A549 (cell line): ENCODE measurements at regions not wholly inside any gene's neighbourhood (a gene's known extent, or its start where the extent isn't known, plus 50 kb on each side); places are given as distances from the start of the nearest gene placed in this dataset.
A peak's percentile ranks its signal among the peaks of the same experiment; 100 is the strongest.

Experiments
- ATAC-seq, 2 experiments: fragments of 200-7000 bp in 1 of 2; fragments of >200 bp in 1 of 2; cut with Nextera tagmentation in 1 of 2; cut with Tn5 transposase in 1 of 2; 3 replicates each; pipeline versions ENCODE4 v1.8.0 to v1.9.1; 2018 to 2020; ENCODE audit warnings: mild to moderate bottlenecking in 1 of 2, moderate library complexity in 1 of 2
- CTCF ChIA-PET: fragments of 300-600 bp; sonication (Branson Sonifier 250); formaldehyde crosslinking; extraction: SDS; loops from one replicate; lab custom pipeline; 2021; ENCODE audit warnings: antibody characterized with exemption, inconsistent platforms; lab: Yijun Ruan, JAX
- POLR2A ChIA-PET: fragments of 350-600 bp; formaldehyde crosslinking; extraction: SDS; loops from one replicate; lab custom pipeline; 2021; ENCODE audit warnings: antibody characterized with exemption, inconsistent platforms; lab: Yijun Ruan, JAX
- DNase-seq, 2 experiments: peaks; one replicate each; pipeline versions ENCODE4 v3.0.0 to v3.0.0-alpha.2; 2011 to 2016; ENCODE audit warnings: low read depth in 1 of 2, low spot score in 1 of 2
- FAIRE-seq: peaks from 2 replicates; lab custom pipeline; 2011; peaks lifted over from hg19 to GRCh38; lab: Jason Lieb, UNC
- H3K27ac ChIP-seq, 2 experiments: fragments of >200 bp; sonication (Bioruptor Twin); formaldehyde crosslinking; 3 replicates each; pipeline ENCODE4 v1.5.1; 2016 to 2017
- H3K4me1 ChIP-seq: fragments of >200 bp; sonication (Bioruptor Twin); formaldehyde crosslinking; 3 replicates; pipeline ENCODE4 v1.6.1; 2016
- H3K4me2 ChIP-seq: fragments of >200 bp; sonication (Bioruptor Twin); formaldehyde crosslinking; 3 replicates; pipeline ENCODE4 v1.6.1; 2016
- H3K4me3 ChIP-seq: fragments of >200 bp; sonication (Bioruptor Twin); formaldehyde crosslinking; 3 replicates; pipeline ENCODE4 v1.5.1; 2016
- H3K9me3 ChIP-seq: fragments of >200 bp; sonication (Bioruptor Twin); formaldehyde crosslinking; 3 replicates; pipeline ENCODE4 v1.6.1; 2016
- CBX2 ChIP-seq: fragments of 200-600 bp; sonication (generic); IDR thresholded peaks from 2 replicates; pipeline ENCODE4 v1.6.1; 2016; ENCODE audit warnings: low read depth, mild to moderate bottlenecking, borderline replicate concordance
- CBX8 ChIP-seq: fragments of 200-600 bp; sonication (generic); IDR thresholded peaks from 2 replicates; pipeline ENCODE4 v1.6.1; 2016
- CEBPB ChIP-seq, 2 experiments: fragments of >200 bp in 1 of 2; sonication (Bioruptor Twin) in 1 of 2; formaldehyde crosslinking in 1 of 2; IDR thresholded peaks; 2 replicates each; pipeline ENCODE4 v1.6.1; 2012 to 2016
- CHD4 ChIP-seq: fragments of 200-600 bp; sonication (generic); IDR thresholded peaks from 2 replicates; pipeline ENCODE4 v1.6.1; 2016; ENCODE audit warnings: antibody characterized with exemption, mild to moderate bottlenecking, borderline replicate concordance
- E2F6 ChIP-seq: IDR thresholded peaks from 2 replicates; pipeline ENCODE4 v1.6.1; 2012; ENCODE audit warnings: low read depth, borderline replicate concordance
- EHF ChIP-seq: fragments of 250-450 bp; sonication (Bioruptor Pico); IDR thresholded peaks from 2 replicates; pipeline ENCODE4 v1.5.0; 2020; ENCODE audit warnings: mild to moderate bottlenecking
- EHMT2 ChIP-seq: fragments of 200-600 bp; sonication (generic); IDR thresholded peaks from 2 replicates; pipeline ENCODE4 v1.6.1; 2016; ENCODE audit warnings: antibody characterized with exemption, low read depth, mild to moderate bottlenecking, moderate library complexity
- ELK1 ChIP-seq: fragments of 150-350 bp; IDR thresholded peaks from 2 replicates; pipeline ENCODE4 v1.6.1; 2014; ENCODE audit warnings: low read depth, mild to moderate bottlenecking, low read length
- ESRRA ChIP-seq: fragments of 150-350 bp; IDR thresholded peaks from 2 replicates; pipeline ENCODE4 v1.6.1; 2014; ENCODE audit warnings: mild to moderate bottlenecking, low read length, borderline replicate concordance
- GATA3 ChIP-seq: IDR thresholded peaks from 2 replicates; pipeline ENCODE4 v1.6.1; 2012; ENCODE audit warnings: borderline replicate concordance
- HDAC2 ChIP-seq: fragments of 200-600 bp; sonication (generic); IDR thresholded peaks from 2 replicates; pipeline ENCODE4 v1.6.1; 2016
- HEYL ChIP-seq: fragments of 250-450 bp; sonication (Bioruptor Pico); IDR thresholded peaks from 2 replicates; pipeline ENCODE4 v1.8.0; 2021; ENCODE audit warnings: mild to moderate bottlenecking, moderate library complexity
- HOXB5 ChIP-seq: fragments of 250-450 bp; sonication (Bioruptor Pico); IDR thresholded peaks from 2 replicates; pipeline ENCODE4 v1.5.0; 2020; ENCODE audit warnings: mild to moderate bottlenecking, moderate library complexity
- JUN ChIP-seq, 2 experiments: fragments of >200 bp; sonication (Bioruptor Twin); formaldehyde crosslinking; IDR thresholded peaks; 2 replicates in 1 of 2; 3 replicates in 1 of 2; pipeline ENCODE4 v1.6.1; 2016 to 2017
- KDM1A ChIP-seq: fragments of 200-600 bp; sonication (generic); IDR thresholded peaks from 2 replicates; pipeline ENCODE4 v1.6.1; 2016; ENCODE audit warnings: low read depth, mild to moderate bottlenecking
- NPAS2 ChIP-seq: fragments of 250-450 bp; sonication (Bioruptor Pico); IDR thresholded peaks from 2 replicates; pipeline ENCODE4 v1.8.0; 2022; ENCODE audit warnings: mild to moderate bottlenecking, moderate library complexity, borderline replicate concordance
- PBX3 ChIP-seq: IDR thresholded peaks from 2 replicates; pipeline ENCODE4 v1.6.1; 2012
- POLR2A ChIP-seq: IDR thresholded peaks from 2 replicates; pipeline ENCODE4 v1.6.1; 2012; ENCODE audit warnings: mild to moderate bottlenecking, low read length
- RAD21 ChIP-seq, 2 experiments: fragments of >200 bp in 1 of 2; sonication (Bioruptor Twin) in 1 of 2; formaldehyde crosslinking in 1 of 2; IDR thresholded peaks in 1 of 2; conservative IDR thresholded peaks in 1 of 2; 2 replicates in 1 of 2; 3 replicates in 1 of 2; pipeline ENCODE4 v1.6.1; 2012 to 2018; ENCODE audit warnings: inconsistent platforms in 1 of 2
- SMC3 ChIP-seq: fragments of >200 bp; sonication (Bioruptor Twin); formaldehyde crosslinking; IDR thresholded peaks from 3 replicates; pipeline ENCODE4 v1.6.1; 2018; ENCODE audit warnings: inconsistent platforms
- ZC3H11A ChIP-seq: fragments of 450-650 bp; IDR thresholded peaks from 2 replicates; pipeline ENCODE4 v1.6.1; 2014; ENCODE audit warnings: antibody characterized with exemption, mild to moderate bottlenecking
- ZFP36 ChIP-seq: fragments of 450-650 bp; IDR thresholded peaks from 2 replicates; pipeline ENCODE4 v1.6.1; 2014; ENCODE audit warnings: borderline replicate concordance; ENCODE audit not compliant: partially characterized antibody
- ZNF302 ChIP-seq: fragments of 250-450 bp; sonication (Bioruptor Pico); IDR thresholded peaks from 2 replicates; pipeline ENCODE4 v1.9.0; 2021; ENCODE audit warnings: inconsistent platforms, mild to moderate bottlenecking, moderate library complexity
- ZSCAN20 ChIP-seq: fragments of 250-450 bp; sonication (Bioruptor Pico); IDR thresholded peaks from 2 replicates; pipeline ENCODE4 v1.8.0; 2022; ENCODE audit warnings: mild to moderate bottlenecking, moderate library complexity
- WGBS: methylation state at CpG from one replicate; pipeline ENCODE4 v1.1.6; 2017; ENCODE audit errors: missing lambda C conversion rate; 5-methylcytosine and 5-hydroxymethylcytosine counted together

- Histone ChIP-seq H3K4me3 (no peak overlapping the region), H3K4me1 (no peaks in the 10 kb centered on the region), H3K4me2 (no peak overlapping the region), H3K27ac (no peak overlapping the region), H3K9me3 (no peaks in the 10 kb centered on the region)
- ChIA-PET POLR2A (no interaction called here), CTCF (no interaction called here)
- WGBS: 7% methylated on average over 2 of the region's 2 CpGs
- no peak for DNase-seq
- no peak for FAIRE-seq
- TF ChIP-seq ZSCAN20 (CRISPR knock-in tag) (no peak), HOXB5 (CRISPR knock-in tag) (no peak), HEYL (CRISPR knock-in tag) (no peak), PBX3 (no peak), RAD21 (conservative IDR thresholded peaks at IDR 0.05 in 1 of 2, IDR thresholded peaks at IDR 0.05 in 1 of 2) (no peak), GATA3 (no peak), CEBPB (IDR thresholded peaks at IDR 0.05) (no peak), ESRRA (no peak), NPAS2 (no peak), HDAC2 (no peak), ZFP36 (no peak), KDM1A (no peak), ELK1 (no peak), ZNF302 (CRISPR knock-in tag) (no peak), POLR2A (no peak), JUN (IDR thresholded peaks at IDR 0.05) (no peak), CBX8 (no peak), CBX2 (no peak), EHF (no peak), CHD4 (no peak)
- ATAC-seq: no peak
Observed at GRCh38 chr10:64976150-64976549, 1454.9 kb downstream of the REEP3 start.

- Histone ChIP-seq H3K4me1 (no peaks in the 10 kb centered on the region), H3K9me3 (no peaks in the 10 kb centered on the region), H3K27ac (no peak overlapping the region), H3K4me2 (no peak overlapping the region), H3K4me3 (no peak overlapping the region)
- ChIA-PET POLR2A (no interaction called here), CTCF (no interaction called here)
- DNase-seq (no peak), FAIRE-seq (no peak), ATAC-seq (no peak)
- TF ChIP-seq SMC3 (0 out of 3 replicates have a peak, but pooled peaks have one; percentile 10), E2F6 (no peak), RAD21 (conservative IDR thresholded peaks at IDR 0.05 in 1 of 2, IDR thresholded peaks at IDR 0.05 in 1 of 2) (peak; percentile 19 to 33; a peak in 3 of 5 replicates)
Observed at GRCh38 chr10:64977915-64978314, 1456.7 kb downstream of the REEP3 start.

- ATAC-seq (no peak), FAIRE-seq (no peak), DNase-seq (no peak)
- POLR2A ChIA-PET: no interaction called here
- CTCF ChIA-PET: no interaction called here
- H3K4me1 ChIP-seq: no peaks in the 10 kb centered on the region
- no peak overlapping the region for H3K4me2 ChIP-seq
- no peak overlapping the region for H3K27ac ChIP-seq
- 40% methylated on average over 3 of the region's 3 CpGs for WGBS
- H3K4me3 ChIP-seq: no peak overlapping the region
- no peaks in the 10 kb centered on the region for H3K9me3 ChIP-seq
- TF ChIP-seq ZC3H11A (peak; percentile 38), EHMT2 (no peak)
Observed at GRCh38 chr10:64996886-64997285, 1475.7 kb downstream of the REEP3 start.
